KMS-11 (cell line): ENCODE measurements at regions not wholly inside any gene's neighbourhood (a gene's known extent, or its start where the extent isn't known, plus 50 kb on each side); places are given as distances from the start of the nearest gene placed in this dataset.

ENCODE experiments used
- H2AFZ ChIP-seq: fragments of 200-600 bp; sonication (generic); 2 replicates; pipeline ENCODE4 v1.6.1; 2016; ENCODE audit warnings: antibody characterized with exemption, mixed run types, low read depth
- H3K27ac ChIP-seq: fragments of 200-600 bp; sonication (generic); 2 replicates; pipeline ENCODE4 v1.6.1; 2016; ENCODE audit warnings: mild to moderate bottlenecking, mixed run types
- H3K27me3 ChIP-seq: fragments of 200-600 bp; sonication (generic); 2 replicates; pipeline ENCODE4 v1.6.1; 2017; ENCODE audit warnings: mild to moderate bottlenecking, low read depth, mixed run types, moderate library complexity; ENCODE audit not compliant: insufficient read depth
- H3K36me3 ChIP-seq: fragments of 200-600 bp; sonication (generic); 2 replicates; pipeline ENCODE4 v1.6.1; 2017; ENCODE audit warnings: mild to moderate bottlenecking, mixed run types; ENCODE audit not compliant: insufficient read depth
- H3K4me1 ChIP-seq: fragments of 200-600 bp; sonication (generic); 2 replicates; pipeline ENCODE4 v1.6.1; 2016; ENCODE audit warnings: mild to moderate bottlenecking, low read depth, mixed run types; ENCODE audit not compliant: poor library complexity, severe bottlenecking
- H3K4me2 ChIP-seq: fragments of 200-600 bp; sonication (generic); 2 replicates; pipeline ENCODE4 v1.7.0; 2016; ENCODE audit warnings: mild to moderate bottlenecking, mixed run types
- H3K4me3 ChIP-seq: fragments of 200-600 bp; sonication (generic); IDR thresholded peaks from 2 replicates; pipeline ENCODE4 v1.6.1; 2017; ENCODE audit warnings: low read depth, low read length, mixed read lengths; ENCODE audit not compliant: insufficient read depth
- H3K79me2 ChIP-seq: fragments of 200-600 bp; sonication (generic); 2 replicates; pipeline ENCODE4 v1.6.1; 2016; ENCODE audit warnings: low read depth, mixed run types; ENCODE audit not compliant: insufficient read depth
- H3K9ac ChIP-seq: fragments of 200-600 bp; sonication (generic); 2 replicates; pipeline ENCODE4 v1.6.1; 2016; ENCODE audit warnings: mild to moderate bottlenecking, mixed run types
- H4K20me1 ChIP-seq: fragments of 200-600 bp; sonication (generic); 2 replicates; pipeline ENCODE4 v1.6.1; 2016; ENCODE audit warnings: mild to moderate bottlenecking, mixed run types; ENCODE audit not compliant: insufficient read depth
- TF ChIP-seq, protein P1 (sequence below): fragments of 200-600 bp; sonication (generic); conservative IDR thresholded peaks from 2 replicates; pipeline ENCODE4 v1.6.1; 2017; ENCODE audit warnings: low read depth, mild to moderate bottlenecking, antibody characterized with exemption, low read length, moderate library complexity, mixed read lengths

- Histone ChIP-seq H3K27me3 (no peaks in the 10 kb centered on the region), H3K4me2 (no peak overlapping the region), H3K27ac (no peak overlapping the region), H3K9ac (no peak overlapping the region), H2AFZ (no peak overlapping the region), H3K36me3 (no peaks in the 10 kb centered on the region), H3K79me2 (no peaks in the 10 kb centered on the region), H4K20me1 (no peaks in the 10 kb centered on the region), H3K4me1 (no peaks in the 10 kb centered on the region), H3K4me3 (no peak overlapping the region)
- TF ChIP-seq, protein P1, sequence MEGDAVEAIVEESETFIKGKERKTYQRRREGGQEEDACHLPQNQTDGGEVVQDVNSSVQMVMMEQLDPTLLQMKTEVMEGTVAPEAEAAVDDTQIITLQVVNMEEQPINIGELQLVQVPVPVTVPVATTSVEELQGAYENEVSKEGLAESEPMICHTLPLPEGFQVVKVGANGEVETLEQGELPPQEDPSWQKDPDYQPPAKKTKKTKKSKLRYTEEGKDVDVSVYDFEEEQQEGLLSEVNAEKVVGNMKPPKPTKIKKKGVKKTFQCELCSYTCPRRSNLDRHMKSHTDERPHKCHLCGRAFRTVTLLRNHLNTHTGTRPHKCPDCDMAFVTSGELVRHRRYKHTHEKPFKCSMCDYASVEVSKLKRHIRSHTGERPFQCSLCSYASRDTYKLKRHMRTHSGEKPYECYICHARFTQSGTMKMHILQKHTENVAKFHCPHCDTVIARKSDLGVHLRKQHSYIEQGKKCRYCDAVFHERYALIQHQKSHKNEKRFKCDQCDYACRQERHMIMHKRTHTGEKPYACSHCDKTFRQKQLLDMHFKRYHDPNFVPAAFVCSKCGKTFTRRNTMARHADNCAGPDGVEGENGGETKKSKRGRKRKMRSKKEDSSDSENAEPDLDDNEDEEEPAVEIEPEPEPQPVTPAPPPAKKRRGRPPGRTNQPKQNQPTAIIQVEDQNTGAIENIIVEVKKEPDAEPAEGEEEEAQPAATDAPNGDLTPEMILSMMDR, result no peak
These were observed 236.7 kb upstream of the PGRMC2 start for GRCh38 chr4:128524311-128524710.

- Histone ChIP-seq H2AFZ (no peak overlapping the region), H3K4me1 (peaks cover 18% of the 10 kb centered on the region), H3K27me3 (no peaks in the 10 kb centered on the region), H3K36me3 (no peaks in the 10 kb centered on the region), H4K20me1 (no peaks in the 10 kb centered on the region), H3K4me3 (no peak overlapping the region), H3K79me2 (no peaks in the 10 kb centered on the region), H3K9ac (no peak overlapping the region), H3K27ac (no peak overlapping the region), H3K4me2 (no peak overlapping the region)
- TF ChIP-seq, protein P1, result no peak
These were observed 234.1 kb upstream of the PGRMC2 start for GRCh38 chr4:128521648-128522111.

DNA sequence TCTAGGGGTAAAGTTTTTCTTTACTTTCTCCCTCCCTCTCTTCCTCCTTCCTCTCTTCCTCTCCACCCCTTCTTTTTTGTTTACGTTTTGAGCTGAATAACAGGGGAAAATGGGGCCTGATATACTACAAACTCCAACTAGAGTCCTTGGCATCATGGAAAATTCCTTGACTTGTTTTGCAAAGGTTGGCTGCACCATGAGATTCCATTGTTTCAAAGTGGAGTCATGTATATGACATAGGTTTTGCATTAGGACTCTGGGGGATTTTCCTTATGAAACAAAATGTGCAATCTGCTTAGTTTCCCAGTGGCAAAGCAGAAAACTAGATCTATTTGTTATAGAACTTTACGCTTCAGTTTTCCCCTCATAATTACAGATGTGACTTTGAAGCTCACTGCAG lies 233.5 kb upstream of the PGRMC2 start:
- H3K4me3 ChIP-seq, result no peak overlapping the region
- no peak overlapping the region for H3K9ac ChIP-seq
- TF ChIP-seq, protein P1, result no peak
- peaks cover 24% of the 10 kb centered on the region for H3K4me1 ChIP-seq
- no peaks in the 10 kb centered on the region for H4K20me1 ChIP-seq
- no peak overlapping the region for H3K27ac ChIP-seq
- no peaks in the 10 kb centered on the region for H3K36me3 ChIP-seq
- H3K4me2 ChIP-seq, result no peak overlapping the region
- no peak overlapping the region for H2AFZ ChIP-seq
- no peaks in the 10 kb centered on the region for H3K79me2 ChIP-seq
- no peaks in the 10 kb centered on the region for H3K27me3 ChIP-seq

DNA sequence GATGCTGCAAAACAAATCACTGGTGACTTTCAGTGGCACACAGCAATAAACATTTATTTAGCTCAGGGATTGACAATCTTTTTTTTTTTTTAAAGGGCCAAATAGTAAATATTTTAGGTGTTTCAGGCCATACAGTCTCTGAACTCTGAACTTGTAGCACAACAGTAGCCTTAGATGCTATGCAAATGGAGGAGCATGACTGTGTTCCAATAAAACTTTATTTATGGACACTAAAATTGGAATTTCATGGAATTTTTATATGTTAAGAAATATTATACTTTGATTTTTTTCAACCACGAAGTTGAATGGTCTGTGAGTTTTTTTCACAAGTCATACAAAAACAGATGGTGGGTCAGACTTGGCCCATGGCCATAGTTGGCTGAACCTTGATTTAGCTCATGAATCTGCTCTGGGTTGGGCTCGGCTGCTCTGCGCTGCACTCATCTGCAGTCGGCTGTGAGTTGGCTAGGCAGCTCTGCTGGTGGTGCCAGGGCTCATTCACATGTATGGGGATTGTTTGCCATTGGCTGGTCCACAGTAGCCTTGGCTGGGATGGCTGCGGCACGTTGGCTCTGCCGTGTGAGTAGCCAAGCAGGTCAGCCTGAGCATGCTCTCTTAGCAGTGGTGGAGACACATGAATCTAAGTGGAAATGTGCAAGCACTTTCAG lies 231.7 kb upstream of the PGRMC2 start:
- Histone ChIP-seq H3K9ac (no peak overlapping the region), H3K27ac (no peak overlapping the region), H3K4me2 (no peak overlapping the region), H4K20me1 (no peaks in the 10 kb centered on the region), H2AFZ (no peak overlapping the region), H3K27me3 (no peaks in the 10 kb centered on the region), H3K4me1 (peaks cover 32% of the 10 kb centered on the region), H3K36me3 (no peaks in the 10 kb centered on the region), H3K4me3 (no peak overlapping the region), H3K79me2 (no peaks in the 10 kb centered on the region)
- TF ChIP-seq, protein P1, result no peak
